H9 (cell line): ENCODE measurements at regions not wholly inside any gene's neighbourhood (a gene's known extent, or its start where the extent isn't known, plus 50 kb on each side); places are given as distances from the start of the nearest gene placed in this dataset.

Experiments used
- DNase-seq: peaks from one replicate; pipeline ENCODE4 v3.0.0-alpha.2; 2017
- H2AFZ ChIP-seq: one replicate; pipeline ENCODE4 v1.6.1; 2013; ENCODE audit warnings: mild to moderate bottlenecking, low read length, control low read depth, moderate library complexity
- H2AK5ac ChIP-seq: 2 replicates; pipeline ENCODE4 v1.6.1; 2013; ENCODE audit warnings: low read length, control low read depth, mixed read lengths; ENCODE audit not compliant: insufficient read length
- H2BK120ac ChIP-seq: one replicate; pipeline ENCODE4 v1.6.1; 2013; ENCODE audit warnings: low read depth, mild to moderate bottlenecking, low read length, control low read depth, inconsistent platforms; ENCODE audit not compliant: poor library complexity, severe bottlenecking
- H2BK12ac ChIP-seq: 2 replicates; pipeline ENCODE4 v1.6.1; 2013; ENCODE audit warnings: low read length, control low read depth, mixed read lengths, low read depth; ENCODE audit not compliant: insufficient read length
- H2BK15ac ChIP-seq: 2 replicates; pipeline ENCODE4 v1.6.1; 2013; ENCODE audit warnings: low read depth, low read length, control low read depth
- H2BK20ac ChIP-seq: one replicate; pipeline ENCODE4 v1.6.1; 2013; ENCODE audit warnings: low read depth, mild to moderate bottlenecking, low read length, control low read depth, inconsistent platforms; ENCODE audit not compliant: poor library complexity, severe bottlenecking
- H2BK5ac ChIP-seq: 2 replicates; pipeline ENCODE4 v1.6.1; 2013; ENCODE audit warnings: low read length, control low read depth, mixed read lengths; ENCODE audit not compliant: insufficient read length
- H3K14ac ChIP-seq: 2 replicates; pipeline ENCODE4 v1.6.1; 2013; ENCODE audit warnings: low read length, control low read depth; ENCODE audit not compliant: insufficient read depth
- H3K18ac ChIP-seq: 2 replicates; pipeline ENCODE4 v1.6.1; 2013; ENCODE audit warnings: low read depth, mild to moderate bottlenecking, mixed read lengths, low read length, control low read depth; ENCODE audit not compliant: insufficient read length
- H3K23ac ChIP-seq: 2 replicates; pipeline ENCODE4 v1.6.1; 2013; ENCODE audit warnings: low read length, control low read depth, mixed read lengths, low read depth; ENCODE audit not compliant: insufficient read length
- H3K23me2 ChIP-seq: 2 replicates; pipeline ENCODE4 v1.6.1; 2013; ENCODE audit warnings: low read depth, mild to moderate bottlenecking, mixed read lengths, low read length, control low read depth; ENCODE audit not compliant: insufficient read length, poor library complexity, severe bottlenecking
- H3K27ac ChIP-seq: 2 replicates; pipeline ENCODE4 v1.5.1; 2013; ENCODE audit warnings: low read length, control low read depth, mixed read lengths, low read depth; ENCODE audit not compliant: insufficient read length
- H3K27me3 ChIP-seq: 2 replicates; pipeline ENCODE4 v1.6.1; 2013; ENCODE audit warnings: low read length, control low read depth, inconsistent platforms; ENCODE audit not compliant: insufficient read depth
- H3K4ac ChIP-seq: 2 replicates; pipeline ENCODE4 v1.6.1; 2013; ENCODE audit warnings: low read depth, mild to moderate bottlenecking, control low read depth, inconsistent platforms, low read length, moderate library complexity
- H3K4me1 ChIP-seq: 2 replicates; pipeline ENCODE4 v1.6.1; 2013; ENCODE audit warnings: low read length, control low read depth, inconsistent platforms; ENCODE audit not compliant: insufficient read depth
- H3K4me2 ChIP-seq: 2 replicates; pipeline ENCODE4 v1.6.1; 2013; ENCODE audit warnings: low read length, control low read depth, mixed read lengths; ENCODE audit not compliant: insufficient read length, insufficient read depth
- H3K56ac ChIP-seq: 2 replicates; pipeline ENCODE4 v1.6.1; 2013; ENCODE audit warnings: low read depth, mild to moderate bottlenecking, mixed read lengths, low read length, control low read depth; ENCODE audit not compliant: insufficient read length
- H3K79me1 ChIP-seq: 2 replicates; pipeline ENCODE4 v1.6.1; 2013; ENCODE audit warnings: low read depth, mild to moderate bottlenecking, moderate library complexity, low read length, control low read depth, inconsistent platforms; ENCODE audit not compliant: insufficient read depth, poor library complexity, severe bottlenecking
- H3K79me2 ChIP-seq: 2 replicates; pipeline ENCODE4 v1.6.1; 2013; ENCODE audit warnings: low read length, control low read depth, inconsistent platforms; ENCODE audit not compliant: insufficient read depth
- H3K9ac ChIP-seq: 2 replicates; pipeline ENCODE4 v1.6.1; 2013; ENCODE audit warnings: low read length, control low read depth, mixed read lengths; ENCODE audit not compliant: insufficient read length; ENCODE audit errors: extremely low read depth
- H3K9me3 ChIP-seq: one replicate; pipeline ENCODE4 v1.6.1; 2013; ENCODE audit warnings: low read depth, low read length, inconsistent platforms; ENCODE audit not compliant: control insufficient read depth
- H3T11ph ChIP-seq: one replicate; pipeline ENCODE4 v1.6.1; 2013; ENCODE audit warnings: mild to moderate bottlenecking, low read length, control low read depth, inconsistent platforms
- H4K20me1 ChIP-seq: one replicate; pipeline ENCODE4 v1.6.1; 2013; ENCODE audit not compliant: control insufficient read depth, insufficient read length, insufficient read depth
- H4K5ac ChIP-seq: 2 replicates; pipeline ENCODE4 v1.6.1; 2013; ENCODE audit warnings: low read depth, mild to moderate bottlenecking, mixed read lengths, low read length, control low read depth; ENCODE audit not compliant: insufficient read length
- H4K8ac ChIP-seq: replicated peaks from 2 replicates; pipeline ENCODE4 v1.6.1; 2013; ENCODE audit warnings: low read length, control low read depth, mixed read lengths, low read depth; ENCODE audit not compliant: insufficient read length
- H4K91ac ChIP-seq: 2 replicates; pipeline ENCODE4 v1.6.1; 2013; ENCODE audit warnings: low read depth, mild to moderate bottlenecking, moderate library complexity, mixed read lengths, low read length, control low read depth; ENCODE audit not compliant: insufficient read length
- H3K27ac Mint-ChIP-seq, 3 experiments: 2 replicates in 2 of 3; 3 replicates in 1 of 3; pipeline ENCODE4 v1.8.0; 2020 to 2021; ENCODE audit warnings: mixed read lengths in 3 of 3, mild to moderate bottlenecking in 1 of 3, moderate library complexity in 1 of 3
- H3K27me3 Mint-ChIP-seq: 2 replicates; pipeline ENCODE4 v1.8.0; 2021; ENCODE audit warnings: low read depth, mild to moderate bottlenecking, moderate library complexity, mixed read lengths
- H3K36me3 Mint-ChIP-seq, 3 experiments: 2 replicates in 2 of 3; 3 replicates in 1 of 3; pipeline ENCODE4 v1.8.0; 2020 to 2021; ENCODE audit warnings: low read depth in 3 of 3, mixed read lengths in 3 of 3; ENCODE audit not compliant: insufficient read depth in 1 of 3
- H3K4me1 Mint-ChIP-seq, 2 experiments: 2 replicates each; pipeline ENCODE4 v1.8.0; 2020; ENCODE audit warnings: mixed read lengths in 2 of 2
- H3K4me3 Mint-ChIP-seq, 2 experiments: 2 replicates in 1 of 2; 3 replicates in 1 of 2; pipeline ENCODE4 v1.8.0; 2020 to 2021; ENCODE audit warnings: mild to moderate bottlenecking in 2 of 2, mixed read lengths in 2 of 2, moderate library complexity in 1 of 2
- H3K9me3 Mint-ChIP-seq, 2 experiments: 2 replicates in 1 of 2; 3 replicates in 1 of 2; pipeline ENCODE4 v1.8.0; 2020; ENCODE audit warnings: mild to moderate bottlenecking in 2 of 2, mixed read lengths in 2 of 2, moderate library complexity in 1 of 2
- CTCF ChIP-seq: fragments of 200-600 bp; sonication (generic); conservative IDR thresholded peaks from 3 replicates; pipeline ENCODE4 v1.8.0; 2021; ENCODE audit warnings: antibody characterized with exemption, mild to moderate bottlenecking
- WGBS: extraction: QIAGEN DNeasy Blood & Tissue Kit; methylation state at CpG from one replicate; pipeline ENCODE4 v1.1.7; 2013; ENCODE audit warnings: missing lambda C conversion rate, low lambda C conversion rate, mixed read lengths; ENCODE audit not compliant: insufficient read length; ENCODE audit errors: extremely low coverage; 5-methylcytosine and 5-hydroxymethylcytosine counted together

DNA sequence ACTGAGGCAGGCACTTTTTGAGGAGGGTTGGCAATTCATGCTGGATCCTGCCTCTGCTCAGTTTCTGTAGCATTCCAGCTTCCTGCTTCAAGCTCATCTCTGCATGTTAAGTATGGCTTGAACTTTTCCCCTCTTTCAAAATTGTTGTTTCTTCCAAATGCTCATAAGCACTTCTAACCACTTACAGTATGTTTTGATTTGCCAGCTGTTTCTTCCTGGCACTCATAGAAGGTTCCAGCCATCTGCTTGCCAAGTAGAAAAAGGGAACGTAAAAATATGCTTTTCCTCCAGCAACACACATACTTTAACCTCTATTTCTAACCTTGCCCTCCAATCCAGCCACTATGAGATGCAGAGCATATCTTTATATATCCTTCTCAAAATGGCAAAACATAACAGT is 692.6 kb upstream of the COBL start:
- no peaks in the 10 kb centered on the region; a peak in 1 of 5 replicates for H3K9me3 Mint-ChIP-seq
- no peak overlapping the region for H3K4me3 Mint-ChIP-seq
- H3K27me3 Mint-ChIP-seq = no peaks in the 10 kb centered on the region
- peaks cover 4 to 9% of the 10 kb centered on the region in 2 experiments for H3K4me1 Mint-ChIP-seq
- no peak for TF ChIP-seq CTCF
- Histone ChIP-seq H3K79me2 (no peaks in the 10 kb centered on the region), H3K18ac (no peak overlapping the region), H2BK120ac (no peak overlapping the region), H3K27ac (no peak overlapping the region), H3K9ac (no peak overlapping the region), H2BK12ac (no peak overlapping the region), H4K91ac (no peak overlapping the region), H3K27me3 (no peaks in the 10 kb centered on the region), H3K4ac (no peak overlapping the region), H3K79me1 (no peaks in the 10 kb centered on the region), H3K23ac (no peak overlapping the region), H3K9me3 (no peaks in the 10 kb centered on the region), H3K23me2 (no peaks in the 10 kb centered on the region), H3T11ph (no peak overlapping the region), H4K5ac (no peak overlapping the region), H4K8ac (no peak overlapping the region), H2BK5ac (no peak overlapping the region), H2AK5ac (no peak overlapping the region), H4K20me1 (no peaks in the 10 kb centered on the region), H2BK20ac (no peak overlapping the region), H3K56ac (no peak overlapping the region), H3K4me1 (peaks cover 4% of the 10 kb centered on the region; the same call in 1 of the 2 replicates), H3K4me2 (no peak overlapping the region), H2BK15ac (no peak overlapping the region), H2AFZ (no peak overlapping the region), H3K14ac (no peak overlapping the region)
- no peak for DNase-seq
- H3K27ac Mint-ChIP-seq = no peak overlapping the region
- no CpG with 5 or more reads among the region's 1 CpG for WGBS
- H3K36me3 Mint-ChIP-seq = no peaks in the 10 kb centered on the region
